Left lung (tissue), 4 donors: ENCODE measurements at regions not wholly inside any gene's neighbourhood (a gene's known extent, or its start where the extent isn't known, plus 50 kb on each side); places are given as distances from the start of the nearest gene placed in this dataset.

Experiments used
- ATAC-seq: fragments of 200-7000 bp; cut with Tn5 transposase; one replicate; pipeline ENCODE4 v1.9.1; 2020; ENCODE audit warnings: moderate library complexity
- DNase-seq, 4 donors: peaks; one replicate each; pipeline ENCODE4 v3.0.0-alpha.2; 2013 to 2020
- H3K27ac ChIP-seq, 2 donors: fragments of 200-600 bp; sonication (generic) in 1 of 2; one replicate each; pipeline versions ENCODE4 v1.5.0 to v1.8.0; 2020 to 2021
- H3K27me3 ChIP-seq, 2 donors: fragments of 200-600 bp; sonication (generic) in 1 of 2; one replicate each; pipeline versions ENCODE4 v1.5.0 to v1.8.0; 2020 to 2021
- H3K36me3 ChIP-seq, 2 donors: fragments of 200-600 bp; sonication (generic) in 1 of 2; one replicate each; pipeline versions ENCODE4 v1.5.0 to v1.8.0; 2020 to 2021
- H3K4me1 ChIP-seq, 2 donors: fragments of 200-600 bp; one replicate each; pipeline ENCODE4 v1.8.0; 2021
- H3K4me3 ChIP-seq, 2 donors: fragments of 200-600 bp; sonication (generic) in 1 of 2; one replicate each; pipeline versions ENCODE4 v1.5.0 to v1.8.0; 2020 to 2021; ENCODE audit warnings: mild to moderate bottlenecking in 1 of 2
- H3K9me3 ChIP-seq, 2 donors: fragments of 200-600 bp; sonication (generic) in 1 of 2; one replicate each; pipeline versions ENCODE4 v1.5.0 to v1.8.0; 2020 to 2021
- intact Hi-C, 2 donors: fragments of 100-400 bp; cut with DNase I; formaldehyde crosslinking; loops; one replicate each; pipeline versions ENCODE4 v1.11.2 to v1.14.2; 2022
- TF ChIP-seq, protein P1 (sequence below), 2 donors: fragments of 200-600 bp; sonication (generic) in 1 of 2; IDR thresholded peaks; one replicate each; pipeline versions ENCODE4 v1.5.0 to v1.8.0; 2021; ENCODE audit warnings: antibody characterized with exemption in 2 of 2
- donor health status: DM: no; HTN: yes; CAD: no.
- donor health status: DM: no; HTN: no; CAD: no.

DNA sequence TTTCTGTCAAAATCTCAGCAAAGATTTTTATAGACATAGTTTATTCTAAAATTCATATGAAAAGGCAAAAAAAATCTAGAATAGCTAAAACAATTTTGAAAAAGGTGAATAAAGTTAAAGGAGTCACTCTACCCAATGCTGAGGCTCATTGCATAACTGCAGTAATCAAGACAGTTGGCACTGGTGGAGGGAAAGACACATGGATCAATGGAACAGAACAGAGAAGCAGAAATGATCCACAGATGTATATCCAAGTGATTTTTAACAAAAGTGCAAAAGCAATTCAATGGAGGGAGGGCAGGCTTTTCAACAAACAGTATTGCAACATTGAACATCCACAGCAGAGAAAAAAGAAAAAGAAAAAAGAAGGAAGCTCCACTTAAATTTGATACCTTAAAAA is 162.8 kb downstream of the RBM43 start:
- Histone ChIP-seq H3K27ac (no peak overlapping the region), H3K27me3 (no peaks in the 10 kb centered on the region), H3K4me1 (no peaks in the 10 kb centered on the region), H3K36me3 (no peaks in the 10 kb centered on the region), H3K4me3 (no peak overlapping the region), H3K9me3 (no peaks in the 10 kb centered on the region)
- no peak for ATAC-seq
- intact Hi-C loops: no loop called here
- TF ChIP-seq, protein P1, sequence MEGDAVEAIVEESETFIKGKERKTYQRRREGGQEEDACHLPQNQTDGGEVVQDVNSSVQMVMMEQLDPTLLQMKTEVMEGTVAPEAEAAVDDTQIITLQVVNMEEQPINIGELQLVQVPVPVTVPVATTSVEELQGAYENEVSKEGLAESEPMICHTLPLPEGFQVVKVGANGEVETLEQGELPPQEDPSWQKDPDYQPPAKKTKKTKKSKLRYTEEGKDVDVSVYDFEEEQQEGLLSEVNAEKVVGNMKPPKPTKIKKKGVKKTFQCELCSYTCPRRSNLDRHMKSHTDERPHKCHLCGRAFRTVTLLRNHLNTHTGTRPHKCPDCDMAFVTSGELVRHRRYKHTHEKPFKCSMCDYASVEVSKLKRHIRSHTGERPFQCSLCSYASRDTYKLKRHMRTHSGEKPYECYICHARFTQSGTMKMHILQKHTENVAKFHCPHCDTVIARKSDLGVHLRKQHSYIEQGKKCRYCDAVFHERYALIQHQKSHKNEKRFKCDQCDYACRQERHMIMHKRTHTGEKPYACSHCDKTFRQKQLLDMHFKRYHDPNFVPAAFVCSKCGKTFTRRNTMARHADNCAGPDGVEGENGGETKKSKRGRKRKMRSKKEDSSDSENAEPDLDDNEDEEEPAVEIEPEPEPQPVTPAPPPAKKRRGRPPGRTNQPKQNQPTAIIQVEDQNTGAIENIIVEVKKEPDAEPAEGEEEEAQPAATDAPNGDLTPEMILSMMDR (IDR thresholded peaks at IDR 0.05): no peak
- DNase-seq: no peak

DNA sequence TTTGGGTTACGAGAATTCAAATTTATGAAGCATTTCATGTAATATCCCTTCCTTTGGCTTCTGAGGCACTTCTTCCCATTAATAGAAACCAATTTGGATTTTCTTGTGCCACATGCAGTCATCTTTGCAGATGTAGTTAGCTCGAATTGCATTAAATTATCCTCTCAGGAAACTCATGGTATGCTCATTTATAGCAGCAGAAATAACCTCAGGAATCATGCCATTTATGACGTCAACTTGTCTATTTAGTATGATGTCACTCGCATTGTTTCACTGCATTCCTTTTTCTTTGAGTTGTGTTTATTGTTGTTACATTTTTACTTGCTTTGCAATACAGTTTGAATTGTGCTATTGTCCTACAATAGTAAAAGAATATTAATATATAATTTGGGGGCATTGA is 163.8 kb downstream of the RBM43 start:
- no peaks in the 10 kb centered on the region for H3K4me1 ChIP-seq
- no peak overlapping the region for H3K27ac ChIP-seq
- H3K4me3 ChIP-seq: no peak overlapping the region
- no peaks in the 10 kb centered on the region for H3K9me3 ChIP-seq
- no peaks in the 10 kb centered on the region for H3K27me3 ChIP-seq
- TF ChIP-seq, protein P1 (IDR thresholded peaks at IDR 0.05): no peak
- H3K36me3 ChIP-seq: no peaks in the 10 kb centered on the region
- intact Hi-C loops: no loop called here
- no peak for ATAC-seq
- no peak for DNase-seq

DNA sequence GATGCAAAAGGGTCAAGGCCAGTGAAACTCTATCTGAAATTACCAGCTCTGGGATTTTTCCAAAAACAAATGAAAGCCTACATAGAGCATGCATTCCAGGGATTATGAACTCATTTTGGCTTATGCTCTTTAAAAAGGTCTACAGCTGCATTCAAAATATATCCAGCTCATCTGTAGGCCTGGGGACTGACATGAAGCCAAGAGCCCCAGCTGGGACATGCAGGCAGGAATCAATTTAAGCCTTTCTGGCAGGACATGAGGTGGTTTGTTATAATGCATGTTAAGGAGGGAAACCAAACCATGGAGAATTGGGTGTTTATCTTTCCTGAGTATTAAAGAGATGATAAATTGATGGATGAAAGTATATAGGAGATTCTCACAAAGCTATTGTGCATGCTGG is 164.5 kb downstream of the RBM43 start:
- H3K27me3 ChIP-seq: no peaks in the 10 kb centered on the region
- H3K4me3 ChIP-seq: no peak overlapping the region
- TF ChIP-seq, protein P1 (IDR thresholded peaks at IDR 0.05): no peak
- H3K4me1 ChIP-seq: no peaks in the 10 kb centered on the region
- peak in 2 of 4 donors; percentile 87 for DNase-seq
- no peak overlapping the region for H3K27ac ChIP-seq
- intact Hi-C loops: no loop called here
- no peak for ATAC-seq
- no peaks in the 10 kb centered on the region for H3K36me3 ChIP-seq
- H3K9me3 ChIP-seq: no peaks in the 10 kb centered on the region

DNA sequence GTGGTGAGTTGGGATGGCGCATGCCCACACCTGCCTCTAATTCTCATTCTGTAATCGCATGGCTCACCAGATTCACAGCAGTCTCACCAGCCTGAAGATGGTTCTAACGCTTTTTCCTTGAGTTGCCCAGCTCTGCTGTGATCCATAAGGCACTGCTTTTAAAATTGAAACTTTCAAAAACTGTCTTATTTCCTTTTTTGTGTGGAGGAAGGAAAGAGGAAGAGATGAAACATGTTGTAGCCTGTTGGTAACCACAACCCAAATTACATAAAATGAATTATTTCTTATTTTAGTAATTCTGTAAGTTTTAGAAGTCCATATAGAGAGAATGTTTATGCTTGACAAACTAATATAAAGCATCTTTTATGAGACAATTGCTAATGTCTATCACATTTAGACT is 165.4 kb downstream of the RBM43 start:
- Histone ChIP-seq H3K36me3 (no peaks in the 10 kb centered on the region), H3K27ac (no peak overlapping the region), H3K9me3 (no peaks in the 10 kb centered on the region), H3K27me3 (no peaks in the 10 kb centered on the region), H3K4me3 (no peak overlapping the region), H3K4me1 (no peaks in the 10 kb centered on the region)
- ATAC-seq (no peak), DNase-seq (no peak)
- intact Hi-C loops: no loop called here
- TF ChIP-seq, protein P1 (IDR thresholded peaks at IDR 0.05): no peak

DNA sequence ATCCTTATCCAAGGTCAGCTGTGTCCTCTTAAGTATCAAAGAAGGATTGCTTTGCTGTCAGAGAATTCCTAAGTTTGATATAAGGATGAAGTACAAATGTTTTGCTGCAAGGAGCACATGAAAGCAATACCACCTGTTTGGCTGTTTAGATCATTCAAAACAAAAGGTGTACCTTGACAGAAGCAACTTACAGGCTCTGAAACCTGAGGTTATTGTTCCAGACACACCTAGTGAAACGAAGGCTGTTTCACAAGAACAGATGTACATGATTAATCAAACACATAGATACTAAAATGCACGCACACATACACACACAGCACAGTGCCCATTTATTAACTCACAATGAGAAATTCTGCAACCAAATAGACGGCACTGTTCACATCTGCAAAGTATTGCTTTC is 166.2 kb downstream of the RBM43 start:
- Histone ChIP-seq H3K36me3 (no peaks in the 10 kb centered on the region), H3K27ac (no peak overlapping the region), H3K9me3 (no peaks in the 10 kb centered on the region), H3K27me3 (no peaks in the 10 kb centered on the region), H3K4me3 (no peak overlapping the region), H3K4me1 (no peaks in the 10 kb centered on the region)
- TF ChIP-seq, protein P1 (IDR thresholded peaks at IDR 0.05): no peak
- no peak for DNase-seq
- no peak for ATAC-seq
- intact Hi-C loops: no loop called here
